ENCODE measurements at regions not wholly inside any gene's neighbourhood (a gene's known extent, or its start where the extent isn't known, plus 50 kb on each side); places are given as distances from the start of the nearest gene placed in this dataset.

DNA sequence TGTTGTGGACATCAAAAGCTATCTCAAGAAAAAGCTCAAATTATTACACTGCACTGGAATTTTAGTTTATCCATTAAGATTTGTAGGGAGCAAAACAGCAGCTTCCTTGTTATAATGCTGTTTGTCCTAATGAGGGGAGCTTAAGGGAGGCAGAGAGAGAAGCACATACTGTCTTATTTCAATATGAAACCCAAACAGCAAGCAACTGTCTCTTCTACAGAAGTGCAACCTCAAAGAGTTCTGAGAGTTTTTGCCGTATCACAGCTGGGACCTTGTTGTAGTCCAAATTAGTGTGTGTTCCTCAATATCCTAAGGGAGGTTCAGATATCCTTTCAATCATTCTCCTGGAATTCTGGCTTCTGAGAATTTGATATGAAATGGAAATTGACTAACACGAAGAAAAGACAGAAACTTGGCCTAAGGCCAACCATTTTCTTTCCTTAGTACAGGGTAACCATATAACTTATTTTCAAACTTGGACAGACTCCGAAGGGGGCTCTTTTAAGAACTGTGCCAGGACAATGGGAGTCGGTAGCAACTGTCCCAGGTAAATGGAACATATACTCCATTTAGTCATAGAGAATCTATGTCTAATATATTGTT lies 149.3 kb upstream of the CCN2 start:
- DNase-seq (ENCODE audit: low spot score), result no peak

DNA sequence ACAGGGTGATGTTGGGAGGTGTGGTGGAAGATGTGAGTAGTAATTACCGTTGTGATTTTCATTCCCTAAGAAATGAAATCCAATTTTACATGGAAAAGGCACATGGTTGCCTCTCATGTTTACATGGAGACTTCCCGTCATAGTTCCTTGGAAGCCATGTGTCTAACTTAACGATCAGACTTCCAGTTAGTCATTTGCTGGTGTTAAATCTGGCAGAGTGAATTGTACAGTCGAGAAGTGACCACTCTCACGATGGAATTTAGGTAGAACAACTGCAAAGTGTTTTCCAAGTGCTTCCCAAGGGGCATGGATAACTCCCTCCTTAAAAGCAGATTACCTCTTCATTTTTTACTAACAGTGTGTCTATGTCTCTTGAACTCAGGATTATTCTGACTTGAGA lies 145.8 kb upstream of the CCN2 start:
- no peak for DNase-seq (ENCODE audit: low spot score)

DNA sequence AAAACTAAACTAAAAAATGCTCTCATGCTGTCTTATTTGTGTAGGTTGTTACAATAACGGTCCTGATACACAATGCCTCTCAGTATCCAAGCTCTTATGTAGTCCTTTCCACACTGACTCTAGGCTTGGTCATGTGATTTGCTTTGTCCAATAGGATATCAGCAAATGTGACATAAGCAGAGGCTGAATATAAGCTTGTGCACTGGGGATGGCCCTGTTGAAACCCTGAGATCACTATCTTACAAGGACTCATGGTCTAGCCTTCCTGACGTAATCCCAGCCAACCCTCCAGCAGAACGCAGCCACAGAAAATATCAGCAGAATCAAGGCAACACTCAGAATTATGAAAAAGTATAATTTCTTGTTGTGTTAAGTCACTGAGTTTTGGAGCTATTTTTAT lies 145.1 kb upstream of the CCN2 start:
- peak; percentile 3 for DNase-seq (ENCODE audit: low spot score)

DNA sequence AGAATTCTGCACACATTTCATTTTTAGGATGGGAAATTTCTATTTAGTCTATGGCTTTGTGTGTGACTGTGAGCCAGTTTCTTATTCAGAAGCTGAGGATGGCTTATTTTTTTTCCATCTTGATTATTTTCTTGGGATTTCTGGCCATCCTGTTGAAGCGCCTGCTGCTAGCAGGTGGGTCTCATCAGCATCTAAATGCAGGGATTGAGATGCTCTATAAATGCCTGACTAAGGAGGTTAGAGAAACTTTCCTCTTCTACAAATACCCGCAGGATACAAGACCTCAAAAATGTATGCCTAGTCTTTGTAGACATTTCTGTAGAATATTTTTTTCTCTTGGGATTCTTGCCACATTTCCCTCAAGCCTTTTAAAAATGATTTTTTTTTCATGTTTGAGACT lies 138.0 kb upstream of the CCN2 start:
- DNase-seq (ENCODE audit: low spot score), result no peak

DNA sequence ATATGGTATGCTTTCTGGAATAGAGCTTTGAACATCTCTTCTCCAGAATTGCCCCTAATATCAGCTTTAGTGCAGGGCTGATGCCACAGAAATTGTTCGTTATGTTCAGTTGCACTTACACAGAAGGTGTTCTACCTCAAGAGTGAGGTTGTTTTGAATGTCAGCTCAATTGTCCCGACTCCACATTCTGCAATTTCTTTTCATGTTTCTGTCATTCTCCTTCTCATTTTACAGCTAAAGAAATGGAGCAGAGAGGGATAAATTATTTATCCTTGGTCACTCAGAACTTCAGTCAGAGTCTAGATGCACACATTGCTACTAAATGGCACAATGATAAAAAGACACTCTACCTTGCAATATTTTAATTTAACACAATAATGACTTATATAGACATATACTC lies 137.0 kb upstream of the CCN2 start:
- DNase-seq (ENCODE audit: low spot score), result no peak

DNA sequence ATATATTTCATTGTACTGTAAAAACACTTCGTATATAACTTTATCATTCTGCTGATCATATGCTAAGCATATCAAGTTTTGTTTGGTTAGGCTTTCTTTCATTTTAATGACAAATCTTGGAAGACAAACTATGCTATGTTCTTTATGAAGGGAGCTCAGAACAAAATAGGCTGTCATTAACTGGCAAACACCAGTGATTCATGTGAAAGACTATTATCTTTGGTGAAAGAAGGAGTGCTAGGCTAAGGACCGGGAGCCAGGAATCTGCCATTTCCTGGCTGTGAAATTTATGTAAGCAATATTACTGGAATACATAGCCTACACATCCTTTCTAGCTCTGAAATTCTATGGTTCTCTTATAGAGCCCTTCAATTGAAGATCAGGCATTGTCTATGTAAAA lies 136.2 kb upstream of the CCN2 start:
- DNase-seq (ENCODE audit: low spot score), result no peak

DNA sequence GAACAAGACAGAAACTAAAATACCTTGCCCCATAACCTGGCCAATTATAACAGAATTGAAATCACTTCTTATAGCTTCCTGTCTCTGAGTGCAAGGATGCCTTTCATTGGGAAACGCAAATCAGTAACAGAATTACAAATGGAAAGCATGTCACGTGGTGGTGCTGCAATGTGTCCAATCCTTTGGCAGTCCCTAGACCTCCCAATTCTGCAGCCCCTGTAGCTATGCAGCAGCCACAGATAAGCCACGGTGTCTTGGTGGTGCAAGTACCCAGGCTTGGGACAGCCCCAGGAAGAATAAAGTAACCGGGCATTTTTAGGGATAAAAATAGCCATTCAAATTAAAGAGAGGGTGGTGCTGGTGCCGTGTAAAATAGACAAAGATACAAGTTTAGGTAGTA lies 134.6 kb upstream of the CCN2 start:
- DNase-seq (ENCODE audit: low spot score), result no peak

DNA sequence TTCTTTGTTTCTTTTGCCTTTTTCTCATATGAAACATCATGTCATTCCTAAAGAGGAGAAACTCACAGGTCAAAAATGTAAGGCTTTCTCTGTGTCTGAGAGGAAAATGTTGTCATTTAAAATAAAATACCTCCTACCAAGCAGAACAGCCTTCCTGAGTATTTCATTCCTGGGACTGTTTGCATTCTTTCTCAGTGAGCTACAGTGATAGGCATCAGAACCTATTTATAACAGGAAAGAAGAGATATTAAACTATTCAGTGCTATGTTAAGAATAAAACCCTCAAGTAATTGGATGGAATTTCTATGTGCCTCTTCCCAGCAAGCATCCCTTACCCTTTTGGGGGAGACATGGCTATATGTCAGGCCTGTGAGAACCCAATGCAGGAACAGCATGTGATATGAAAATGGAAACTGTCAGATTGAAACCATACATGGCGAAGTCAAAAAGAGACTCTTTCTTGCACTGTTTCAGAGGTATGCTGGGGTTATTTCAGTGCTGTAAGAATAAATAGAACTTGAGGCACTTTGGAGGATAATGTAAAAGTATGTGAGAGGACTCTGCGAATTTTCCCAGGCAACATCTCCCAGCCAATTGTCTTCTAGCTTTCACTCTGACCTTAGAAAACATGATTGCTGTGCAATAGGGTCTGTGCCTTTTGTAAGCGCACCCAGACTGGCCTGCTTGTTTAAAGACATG lies 133.8 kb upstream of the CCN2 start:
- DNase-seq (ENCODE audit: low spot score), result no peak

DNA sequence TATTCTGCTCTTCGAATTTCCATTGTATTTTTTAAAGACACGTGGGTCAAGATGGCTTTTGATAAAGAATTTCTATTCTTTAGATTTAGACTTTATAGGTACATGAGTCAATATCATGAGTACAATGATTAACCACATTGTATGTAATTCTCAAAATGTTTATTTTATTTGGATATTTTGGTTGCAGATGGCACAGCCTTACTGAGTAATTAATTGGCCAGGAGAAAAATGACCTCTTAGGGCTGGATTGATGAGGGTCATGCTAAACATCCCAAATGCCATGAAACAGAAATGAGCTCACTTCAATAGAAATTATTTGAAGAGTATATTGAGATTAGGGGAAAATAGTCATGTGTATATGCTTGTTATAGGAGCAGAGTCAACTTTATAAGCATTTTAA lies 131.2 kb upstream of the CCN2 start:
- DNase-seq (ENCODE audit: low spot score), result no peak

DNA sequence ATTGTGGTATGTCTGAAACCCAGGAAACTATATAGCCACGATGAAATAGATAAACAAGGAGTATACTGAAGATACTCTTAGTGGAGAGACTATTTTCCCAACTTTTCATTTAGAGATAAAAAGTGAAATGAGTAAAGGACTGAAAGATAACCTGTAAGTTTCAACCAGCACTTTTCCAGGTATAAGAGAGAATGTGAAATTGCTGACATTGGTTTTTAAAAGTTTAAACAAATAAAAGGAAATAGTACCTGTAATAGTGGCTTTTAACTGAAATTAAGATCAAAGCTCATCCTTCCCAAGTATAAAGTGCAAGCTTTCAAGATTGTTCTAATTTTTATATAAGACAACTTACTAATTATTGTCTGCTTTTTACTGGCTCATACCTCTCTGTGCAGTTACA lies 130.2 kb upstream of the CCN2 start:
- no peak for DNase-seq (ENCODE audit: low spot score)

DNA sequence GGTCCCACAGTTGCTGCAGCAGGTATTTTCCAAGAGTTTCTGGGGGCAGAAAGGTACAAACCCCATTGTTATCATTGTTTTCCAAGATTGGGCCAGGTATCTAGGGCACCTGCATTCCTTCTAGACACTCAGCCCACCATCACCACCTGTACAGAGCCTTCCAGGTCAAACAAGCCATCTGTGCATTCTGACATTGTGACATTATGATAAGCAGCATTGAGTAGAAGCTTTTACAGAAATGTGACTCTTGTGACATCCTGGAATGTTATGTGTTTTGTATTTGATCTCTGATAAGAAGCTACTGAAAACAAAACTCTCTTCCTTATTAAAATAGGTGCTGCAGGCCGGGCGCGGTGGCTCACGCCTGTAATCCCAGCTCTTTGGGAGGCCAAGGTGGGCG lies 128.1 kb upstream of the CCN2 start:
- DNase-seq (ENCODE audit: low spot score), result no peak

DNA sequence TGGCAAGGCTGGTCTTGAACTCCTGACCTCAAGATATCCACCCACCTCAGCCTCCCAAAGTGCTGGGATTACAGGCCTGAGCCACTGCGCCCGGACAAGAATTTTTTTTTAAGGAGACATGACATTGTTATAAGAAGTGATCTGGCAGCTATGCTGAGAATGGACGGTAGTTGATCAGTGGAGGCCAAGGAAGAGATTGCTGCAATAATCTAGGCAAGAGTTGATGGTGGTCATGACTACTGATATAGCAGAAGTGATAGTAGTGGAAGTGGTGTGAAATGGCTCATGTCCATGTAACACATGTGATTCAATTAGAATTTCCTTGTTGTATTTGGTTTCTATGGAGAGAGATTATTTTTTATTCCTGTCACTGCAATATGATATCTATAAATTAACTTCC lies 125.3 kb upstream of the CCN2 start:
- DNase-seq (ENCODE audit: low spot score), result no peak

DNA sequence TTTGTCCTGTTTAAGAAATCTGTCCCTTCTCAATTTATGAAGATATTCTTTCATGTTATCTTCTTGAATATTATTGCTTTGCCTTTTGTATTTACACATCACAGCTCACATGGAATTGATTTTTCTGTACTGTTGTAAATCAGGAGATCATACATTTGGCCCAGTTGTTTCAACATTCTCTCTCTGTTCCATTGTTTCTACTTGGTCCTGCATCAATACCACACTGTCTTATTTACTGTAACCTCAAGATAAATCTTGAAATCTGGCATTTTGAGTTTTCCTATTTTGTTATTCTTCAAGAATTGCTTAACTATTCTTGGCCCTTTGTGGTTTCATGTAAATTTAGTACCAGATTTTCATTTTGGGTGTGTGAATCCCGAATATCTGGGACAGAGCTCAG lies 121.7 kb upstream of the CCN2 start:
- no peak for DNase-seq (ENCODE audit: low spot score)

DNA sequence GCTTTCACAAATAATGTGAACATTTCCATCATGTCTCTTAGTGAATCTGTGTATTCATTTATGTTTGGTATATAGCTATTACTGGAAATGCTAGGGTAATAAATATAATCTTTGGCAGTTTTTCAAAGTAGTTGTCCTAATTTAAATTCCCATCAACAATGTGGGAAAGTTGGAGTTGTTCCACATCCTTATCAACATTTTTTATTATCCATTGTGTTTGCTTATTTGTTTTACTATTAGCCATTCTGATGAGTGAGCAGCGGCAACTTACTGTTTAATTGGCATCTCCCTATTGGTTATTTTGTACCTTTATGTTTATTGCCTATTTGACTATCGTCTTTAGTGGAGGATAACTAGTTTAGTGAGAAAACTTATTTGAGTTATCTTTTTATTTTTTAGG lies 121.1 kb upstream of the CCN2 start:
- no peak for DNase-seq (ENCODE audit: low spot score)

DNA sequence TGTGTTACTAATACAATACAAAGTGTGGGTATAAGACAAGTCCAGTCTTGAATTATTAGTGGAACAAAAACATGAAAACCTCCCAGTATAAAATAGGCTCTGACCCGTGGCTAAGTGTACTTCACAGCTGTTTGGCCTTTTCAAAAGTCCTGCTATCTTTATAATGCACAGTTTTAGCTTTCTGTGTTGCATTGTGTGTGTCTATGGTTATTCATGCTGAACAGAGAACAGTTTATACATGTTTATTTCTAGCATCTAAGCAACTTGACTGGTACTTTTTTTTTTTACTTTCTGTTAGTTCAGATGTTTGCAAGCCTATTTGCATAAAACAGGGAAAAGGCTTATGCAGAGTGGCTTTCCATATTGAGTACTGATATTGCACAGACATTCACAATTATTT lies 119.2 kb upstream of the CCN2 start:
- no peak for DNase-seq (ENCODE audit: low spot score)

DNA sequence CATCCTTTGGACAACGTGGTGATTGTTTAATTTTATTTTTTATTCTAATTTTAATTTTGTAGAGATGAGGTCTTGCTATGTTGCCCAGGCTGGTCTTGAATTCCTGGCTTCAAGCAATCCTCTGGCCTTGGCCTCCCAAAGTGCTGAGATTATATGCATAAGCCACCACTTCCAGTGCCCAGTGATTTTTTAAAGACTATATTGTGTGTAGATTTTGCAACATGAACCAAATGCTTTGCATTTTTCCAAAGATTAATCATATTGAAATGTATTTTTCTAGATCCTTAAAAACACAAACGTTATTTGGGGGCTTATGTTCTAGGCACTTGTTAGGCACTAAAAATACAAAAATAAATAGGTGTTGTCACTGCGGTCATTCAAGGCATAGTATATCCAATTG lies 117.6 kb upstream of the CCN2 start:
- no peak for DNase-seq (ENCODE audit: low spot score)

DNA sequence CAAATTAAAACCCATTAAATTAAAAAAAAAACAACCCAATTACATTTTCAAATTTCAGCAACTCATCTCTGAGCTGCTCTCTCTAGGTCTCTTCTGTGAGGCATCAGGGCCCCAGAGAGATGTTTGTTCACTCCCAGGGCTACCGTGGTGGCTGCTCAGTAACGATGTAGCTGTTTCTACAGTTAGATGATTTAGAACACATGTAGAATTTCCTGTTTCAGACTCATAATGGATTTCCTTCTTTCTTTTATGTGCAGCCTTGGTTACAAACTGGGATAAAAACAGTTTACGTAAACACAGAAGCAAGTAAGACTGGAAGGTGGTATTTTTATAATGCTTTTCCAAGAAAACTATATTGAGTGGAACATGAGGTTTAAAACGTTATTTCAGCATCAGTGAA lies 116.1 kb upstream of the CCN2 start:
- no peak for DNase-seq (ENCODE audit: low spot score)

DNA sequence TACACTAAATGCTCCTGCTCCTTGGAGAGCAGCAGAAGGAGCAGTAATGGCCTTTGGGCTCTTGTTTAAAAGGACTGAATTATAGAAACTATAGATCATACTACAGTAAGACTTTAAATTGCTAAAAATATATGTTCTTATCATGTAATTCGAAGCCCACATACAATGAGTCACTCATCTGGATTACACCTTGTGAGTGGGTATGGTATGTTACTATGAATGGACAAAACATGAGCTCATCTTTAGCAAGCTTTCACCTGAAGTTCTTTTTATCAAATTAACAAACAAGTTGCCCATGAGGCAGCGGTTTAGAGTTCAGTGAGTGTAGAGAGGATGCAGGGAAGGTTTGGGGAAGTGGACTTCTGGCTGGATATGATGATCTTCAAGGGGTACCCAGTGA lies 114.4 kb upstream of the CCN2 start:
- DNase-seq (ENCODE audit: low spot score), result no peak

DNA sequence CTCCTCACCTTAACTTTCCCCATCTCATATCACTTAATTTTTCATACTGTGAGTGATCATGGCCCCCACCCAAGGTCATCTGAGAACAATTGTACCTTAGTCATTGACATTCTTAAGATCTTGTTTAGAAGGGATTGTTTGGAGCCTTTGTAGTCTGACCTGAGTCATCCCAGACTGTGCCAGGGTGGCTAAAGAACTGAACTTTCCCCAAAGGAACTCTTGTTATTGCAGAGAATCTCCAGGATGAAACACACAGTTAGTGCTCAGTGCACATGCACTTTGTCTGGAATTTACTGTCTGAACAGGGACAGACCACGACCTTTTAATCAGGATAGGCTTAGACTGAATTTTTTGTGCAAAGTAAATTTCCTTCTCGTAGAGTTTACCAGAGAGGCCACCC lies 112.6 kb upstream of the CCN2 start:
- no peak for DNase-seq (ENCODE audit: low spot score)

DNA sequence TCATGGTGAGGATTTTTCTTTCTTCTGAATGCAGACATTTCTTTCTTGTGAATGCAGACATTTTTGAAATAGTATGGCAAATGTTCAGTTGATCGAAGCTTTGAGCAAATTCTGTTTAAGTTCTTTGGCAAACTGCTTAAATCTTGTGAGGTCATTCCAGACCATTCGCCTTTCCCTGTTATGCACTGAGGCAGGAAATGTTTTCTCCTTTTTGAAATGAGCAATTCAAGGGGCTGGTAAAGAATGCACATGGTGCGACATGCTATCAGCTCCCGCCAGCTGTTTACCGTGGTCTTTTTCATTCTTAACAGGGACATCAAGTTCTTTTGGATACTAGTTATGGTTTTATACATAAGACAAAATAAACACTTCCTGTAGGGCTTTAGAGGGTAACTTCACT lies 112.0 kb upstream of the CCN2 start:
- DNase-seq (ENCODE audit: low spot score), result no peak

DNA sequence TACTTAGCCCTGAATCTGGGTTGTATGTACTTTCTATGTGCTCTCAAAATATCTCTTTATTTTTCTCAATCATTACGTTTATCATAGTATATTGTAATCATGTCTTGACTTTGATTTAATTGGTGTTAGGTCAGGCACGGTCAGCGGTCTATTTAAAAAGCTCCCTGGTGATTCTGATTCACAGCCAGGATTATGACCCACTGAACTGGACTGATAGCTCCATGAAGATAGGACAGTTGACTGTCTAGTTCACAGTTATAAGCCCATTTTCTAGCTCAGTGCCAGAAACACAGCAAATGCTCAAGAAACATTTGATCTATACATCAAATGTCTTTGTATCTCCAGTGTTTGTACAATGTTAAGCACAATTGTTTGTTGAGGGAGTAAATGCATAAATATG lies 111.5 kb upstream of the CCN2 start:
- DNase-seq (ENCODE audit: low spot score), result no peak

DNA sequence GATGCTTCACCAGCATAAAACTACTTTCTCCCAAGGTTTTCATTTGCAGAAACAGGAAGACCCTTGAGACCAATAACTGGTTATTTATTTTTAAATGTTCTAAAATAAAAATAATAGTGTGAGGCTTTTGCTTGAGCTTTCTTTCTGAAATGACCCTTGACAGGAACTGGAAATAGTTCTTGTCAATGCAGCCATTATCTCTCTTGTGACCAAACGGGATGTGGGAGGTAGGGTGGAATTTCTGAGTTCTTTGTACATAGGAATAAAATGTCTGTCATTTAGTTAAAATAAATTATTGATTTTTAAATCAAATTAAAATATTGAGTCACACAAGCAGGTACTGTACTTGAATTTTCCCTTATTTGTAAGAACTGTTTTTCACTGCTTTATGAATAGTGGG lies 110.2 kb upstream of the CCN2 start:
- DNase-seq (ENCODE audit: low spot score), result no peak

DNA sequence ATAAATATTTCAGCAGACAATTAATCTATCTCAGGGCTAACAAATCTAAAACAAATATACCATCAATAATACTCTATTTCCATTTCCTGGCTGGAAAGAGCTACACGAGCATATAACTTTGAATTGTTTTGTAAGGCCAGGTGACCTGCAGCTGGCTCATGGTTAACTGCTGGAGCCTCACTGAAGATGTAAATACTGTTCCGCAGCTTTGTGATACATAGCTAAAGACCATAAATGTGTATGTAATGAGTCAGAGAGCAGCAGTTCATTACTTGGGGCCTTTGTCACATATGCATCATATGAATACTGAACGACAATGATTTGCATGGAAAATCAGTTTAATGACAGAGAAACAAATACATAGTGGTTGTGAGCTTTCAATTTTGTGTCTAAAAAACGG lies 109.4 kb upstream of the CCN2 start:
- no peak for DNase-seq (ENCODE audit: low spot score)

DNA sequence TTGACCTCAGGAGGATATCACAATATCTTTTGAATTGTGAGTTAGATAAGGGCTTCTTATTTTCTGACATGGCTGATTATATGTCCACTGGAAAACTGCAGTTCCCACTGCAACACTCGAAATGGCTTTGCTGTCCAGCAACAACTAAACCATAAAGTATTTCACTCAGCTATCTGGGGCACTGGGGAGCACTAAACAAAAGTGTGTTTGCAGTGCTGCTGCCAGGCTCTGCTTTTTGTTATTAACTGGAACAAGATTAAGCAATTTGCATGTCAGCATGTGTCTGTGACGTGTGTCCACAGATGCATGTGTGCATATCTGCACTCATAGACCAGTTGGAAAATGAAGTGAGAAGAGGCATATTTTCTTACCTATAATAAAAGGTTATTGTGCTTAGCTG lies 107.8 kb upstream of the CCN2 start:
- DNase-seq (ENCODE audit: low spot score), result no peak
